Activated CD4-positive, alpha-beta T cell treated with anti-CD3 and anti-CD28 coated beads, Interleukin-2, Interleukin-4, amounts not matched to agents 100 ng/mL and 50 ng/mL, durations not matched to agents 16 hours and 8 hours (primary cell): ENCODE measurements at regions not wholly inside any gene's neighbourhood (a gene's known extent, or its start where the extent isn't known, plus 50 kb on each side); places are given as distances from the start of the nearest gene placed in this dataset.

ENCODE experiments used
- DNase-seq: peaks from one replicate; pipeline ENCODE4 v3.0.0-alpha.2; 2020; ENCODE audit warnings: low spot score

DNA sequence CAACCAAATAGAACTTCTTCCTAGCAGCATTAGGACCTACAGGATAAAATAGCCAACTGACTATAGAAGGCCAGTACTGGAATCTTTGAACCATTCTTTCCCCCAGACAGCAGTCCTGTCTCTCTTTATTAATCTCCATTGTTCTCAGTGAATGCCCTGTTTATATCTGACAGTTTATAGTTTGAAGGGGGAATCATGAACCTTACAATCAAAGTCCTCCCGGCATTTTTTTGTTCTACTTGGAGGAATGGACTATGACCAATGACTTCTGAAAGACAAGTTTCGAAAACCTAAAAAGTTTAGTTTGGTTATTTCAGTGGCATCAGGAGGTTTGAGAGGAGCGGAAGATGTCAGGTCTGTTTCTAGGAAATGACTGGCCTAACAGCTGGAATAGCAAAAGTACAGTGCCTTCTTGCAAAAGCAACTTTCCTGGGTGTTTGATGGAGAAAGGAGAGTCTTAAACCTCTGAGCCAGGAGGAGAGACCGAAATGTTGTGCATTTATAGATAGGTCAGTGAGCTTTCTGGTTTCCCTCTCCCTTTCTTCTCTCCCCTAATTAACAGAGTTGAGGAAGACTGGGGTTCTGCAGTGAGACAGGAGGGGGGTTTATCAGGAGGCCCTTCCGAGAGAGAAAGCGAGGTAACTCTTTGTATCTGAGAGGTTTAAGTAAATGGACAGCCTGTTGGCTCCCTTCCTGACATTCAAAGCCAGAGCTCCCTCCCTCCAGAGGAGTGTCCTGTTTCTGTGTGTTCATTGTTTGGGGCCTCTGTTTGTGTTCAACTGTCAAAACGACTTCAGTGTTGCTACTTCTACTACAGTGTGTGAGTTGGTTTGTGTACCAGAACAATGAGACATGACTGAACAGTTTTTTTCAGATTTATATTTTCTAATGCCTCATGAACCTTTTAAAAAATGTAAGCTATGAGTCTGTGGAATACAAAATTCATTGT lies 383.0 kb upstream of the RARB start:
- no peak for DNase-seq

DNA sequence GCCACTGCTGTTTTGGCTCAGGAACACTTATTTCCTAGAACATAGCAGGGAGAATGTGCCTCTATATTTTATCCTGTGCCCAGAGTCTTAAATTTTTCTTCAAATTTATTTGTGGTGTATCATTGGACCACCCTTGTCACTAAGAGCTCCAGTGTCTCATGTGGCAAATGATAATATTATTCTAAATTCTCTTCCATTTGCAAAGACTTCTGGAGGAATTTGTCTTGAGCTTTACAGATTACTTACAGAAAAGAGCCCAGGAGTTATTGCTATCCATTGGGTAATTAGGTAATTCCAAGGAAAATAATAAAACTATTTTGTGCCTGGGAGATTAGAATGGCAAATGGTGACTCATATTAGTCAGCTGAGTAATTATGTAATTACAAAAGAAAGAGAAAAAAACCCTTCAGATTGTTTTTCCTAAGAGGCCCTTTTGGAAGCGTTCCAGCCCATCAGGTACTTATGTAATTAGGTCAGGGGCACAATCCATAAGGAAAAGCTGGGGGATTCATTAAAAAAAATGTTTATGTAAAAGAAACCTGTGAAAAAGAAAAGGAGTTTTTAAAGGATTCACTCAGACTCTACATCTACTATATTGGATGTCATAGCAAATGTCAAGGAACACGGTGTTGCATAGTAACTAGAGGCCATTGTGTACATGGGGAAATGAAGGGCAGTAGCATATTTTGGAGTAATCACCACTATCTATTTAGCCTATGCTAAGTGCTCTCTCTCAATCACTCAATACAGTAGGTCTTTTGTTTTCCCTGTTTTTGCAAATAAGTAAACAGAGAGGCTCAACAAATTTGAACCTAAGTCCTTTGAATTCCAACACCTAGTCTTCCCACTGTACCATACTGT lies 380.9 kb upstream of the RARB start:
- no peak for DNase-seq

DNA sequence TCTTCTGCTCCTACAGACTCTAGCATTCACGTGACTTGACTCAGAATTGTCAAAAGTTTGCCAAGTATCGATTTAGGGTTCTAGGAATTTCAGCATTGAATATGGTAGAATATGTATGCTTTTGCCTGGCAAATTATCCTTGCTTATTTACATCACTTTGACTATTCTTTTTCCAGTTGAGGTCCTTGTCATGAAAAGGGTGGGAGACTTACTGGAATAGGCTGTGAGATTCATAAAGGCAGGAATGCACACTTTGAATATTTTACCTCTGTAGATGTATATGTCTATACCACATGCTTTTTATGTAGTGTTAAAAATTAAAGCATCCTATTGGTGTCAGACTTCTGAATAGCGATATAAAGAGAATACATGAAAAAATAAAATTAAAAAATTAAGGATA lies 378.8 kb upstream of the RARB start:
- no peak for DNase-seq

DNA sequence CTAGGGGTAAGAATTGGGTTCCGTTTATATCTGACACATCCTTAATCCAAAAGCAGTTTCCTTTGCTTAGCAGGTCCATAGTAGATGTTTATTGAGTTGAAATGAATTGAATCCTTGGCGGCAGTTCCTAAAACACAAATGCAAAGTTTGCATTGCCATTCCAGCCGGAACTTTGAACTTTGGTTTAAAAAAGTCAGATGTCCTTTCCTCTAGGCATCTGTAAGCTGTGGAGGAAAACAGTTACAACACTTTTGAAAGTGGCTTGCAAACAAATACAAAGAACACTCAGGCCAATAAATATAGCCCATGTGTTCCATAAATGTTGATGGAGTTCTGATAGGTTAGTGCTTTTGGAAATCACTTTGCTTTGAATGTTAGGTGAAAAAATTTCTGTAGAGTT lies 374.7 kb upstream of the RARB start:
- DNase-seq = no peak

DNA sequence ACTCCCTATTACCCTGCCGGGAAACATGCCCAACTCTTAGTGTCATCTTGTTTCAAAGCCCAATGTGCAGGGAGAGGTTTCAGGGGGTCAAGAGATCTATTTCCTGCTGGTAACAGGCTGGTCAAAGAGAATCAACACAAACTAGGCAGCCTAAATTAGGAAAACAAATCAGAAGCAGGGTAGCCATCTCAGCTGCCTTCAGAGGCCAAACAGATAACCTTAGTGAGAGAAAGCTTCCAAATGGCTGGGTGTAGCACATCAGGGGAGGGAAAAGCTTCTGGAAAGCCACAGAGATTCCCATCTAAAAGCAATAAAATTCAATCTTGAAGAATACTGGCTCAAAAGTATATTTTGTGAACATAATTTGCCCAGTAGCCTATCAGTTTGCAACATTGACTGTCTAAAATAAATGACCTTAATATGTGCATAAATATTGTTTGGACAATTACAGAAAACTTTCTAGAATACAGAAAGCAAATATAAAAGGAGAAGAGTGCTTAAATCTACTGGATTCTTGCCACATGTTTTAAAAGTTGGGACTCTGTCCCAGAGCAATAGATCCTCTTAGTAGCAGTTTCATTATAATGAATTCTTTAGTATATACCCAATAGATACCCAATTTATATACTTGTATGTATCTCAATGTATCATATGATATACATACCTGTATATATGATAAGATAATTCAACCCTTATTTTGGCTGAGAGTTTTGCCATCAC lies 371.9 kb upstream of the RARB start:
- no peak for DNase-seq

DNA sequence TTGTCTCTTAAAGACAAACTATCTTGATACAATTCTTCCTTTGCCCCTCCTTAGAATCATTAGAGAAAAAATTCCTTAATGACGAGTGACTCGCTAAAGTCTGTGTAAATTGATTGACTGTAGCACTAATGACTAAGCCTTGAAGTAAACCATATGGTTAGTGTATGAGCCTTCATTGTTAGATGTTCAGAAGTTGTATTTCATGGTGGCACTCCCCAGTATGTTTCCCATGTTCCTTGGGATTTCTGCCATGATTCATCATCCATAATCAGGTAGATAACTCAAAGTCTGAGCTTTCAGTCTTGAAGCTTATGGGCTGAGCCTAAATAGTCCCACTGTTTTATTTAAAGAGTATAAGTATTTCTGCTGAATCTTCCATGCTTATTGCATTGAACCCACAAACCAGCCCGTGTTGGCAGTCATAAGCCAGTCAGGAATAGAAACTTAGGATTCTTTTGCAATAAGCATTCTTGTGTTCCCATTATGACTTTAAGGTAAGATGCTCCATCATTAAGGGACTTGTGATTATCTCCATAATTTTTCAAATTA lies 371.2 kb upstream of the RARB start:
- DNase-seq = no peak

DNA sequence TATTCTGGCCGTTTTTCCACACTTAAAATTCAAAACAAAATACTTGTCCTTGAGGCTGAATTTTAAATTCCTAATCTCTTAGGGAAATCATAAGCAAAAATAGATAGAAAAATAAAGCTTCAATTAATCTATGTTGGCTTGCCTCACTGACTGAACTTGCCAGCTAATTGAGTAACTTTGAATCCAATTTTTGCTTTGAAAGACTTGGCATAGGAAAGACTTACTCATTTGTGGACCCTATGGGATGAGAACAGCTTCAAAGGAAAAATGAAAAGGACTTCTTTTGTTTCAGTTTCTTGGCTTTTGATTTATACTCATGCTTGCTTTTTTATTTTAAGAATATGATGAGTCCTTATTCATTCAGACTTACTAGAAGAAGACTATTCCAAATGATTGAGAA lies 370.7 kb upstream of the RARB start:
- DNase-seq = no peak

DNA sequence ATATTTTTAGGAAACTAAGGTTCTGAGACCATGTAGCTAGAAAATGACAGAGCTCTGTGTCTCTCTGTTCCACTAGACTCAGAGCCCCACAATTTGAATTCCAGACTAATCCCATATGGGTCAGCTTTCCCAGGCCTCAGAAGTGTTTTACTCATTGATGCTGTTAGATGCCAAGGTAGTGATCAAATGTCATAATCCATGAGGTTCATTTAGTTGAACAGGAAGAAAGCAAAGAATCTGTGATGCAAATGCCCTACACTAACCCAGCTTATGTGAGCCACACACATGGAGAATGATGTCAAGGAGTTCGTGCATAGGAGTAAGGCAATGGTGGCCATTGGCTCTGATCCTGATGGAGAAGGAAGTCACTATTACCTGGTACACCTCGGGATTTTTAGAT lies 363.4 kb upstream of the RARB start:
- no peak for DNase-seq

DNA sequence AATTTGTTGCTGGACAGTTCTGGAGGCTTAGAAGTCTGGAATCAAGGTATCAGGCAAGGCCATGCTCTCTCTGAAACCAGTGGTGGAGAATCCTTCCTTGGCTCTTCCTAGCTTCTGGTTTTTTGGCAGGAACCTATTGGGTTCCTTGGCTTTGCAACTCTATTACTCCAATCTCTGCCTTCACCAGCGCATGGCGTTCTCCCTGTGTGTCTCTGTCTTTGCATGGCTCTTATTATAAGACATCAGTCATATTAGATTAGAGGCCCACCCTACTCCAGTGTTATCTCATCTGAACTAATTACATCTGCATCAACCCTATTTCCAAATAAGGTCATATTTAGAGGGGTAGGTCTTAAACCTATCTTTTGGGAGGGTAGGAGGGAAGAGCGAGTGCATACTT lies 358.1 kb upstream of the RARB start:
- no peak for DNase-seq

DNA sequence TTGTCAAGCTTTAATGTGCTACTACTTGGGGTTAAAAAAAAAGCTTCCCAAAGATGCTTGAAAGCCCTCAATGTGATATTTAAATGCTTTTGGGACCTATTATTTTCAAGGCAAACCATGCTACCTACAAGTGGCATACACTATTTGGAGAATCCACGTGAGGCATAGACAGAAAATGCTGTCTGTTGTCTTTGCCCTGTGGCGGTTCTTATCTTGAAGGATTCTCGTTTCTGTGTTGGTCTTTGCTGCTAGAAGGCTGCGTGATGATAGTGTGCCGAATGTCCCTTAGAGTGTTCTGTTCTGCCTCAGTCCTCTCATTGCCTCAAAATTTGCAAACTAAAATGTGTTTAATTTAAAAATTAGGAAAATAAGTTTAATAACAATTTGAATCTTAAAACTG lies 356.2 kb upstream of the RARB start:
- no peak for DNase-seq

DNA sequence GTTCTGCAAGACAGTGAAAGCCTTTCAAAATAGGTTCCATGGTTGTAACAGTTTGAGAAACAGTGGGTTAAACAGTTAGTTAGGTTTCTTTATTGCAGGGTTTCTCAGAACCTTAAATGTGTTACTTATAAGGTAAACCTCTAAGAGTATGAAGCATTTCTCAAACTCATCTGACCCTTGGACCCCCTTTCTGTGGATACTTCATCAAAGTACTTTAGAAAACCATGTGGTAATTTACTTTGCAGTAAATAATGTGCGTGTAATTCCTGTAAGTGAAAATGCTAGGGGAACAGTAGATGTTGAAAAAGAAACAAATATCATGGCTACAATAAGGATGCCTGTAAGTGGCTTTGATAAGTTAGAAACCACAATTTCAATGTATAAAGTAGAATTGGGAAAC lies 354.6 kb upstream of the RARB start:
- DNase-seq = no peak

DNA sequence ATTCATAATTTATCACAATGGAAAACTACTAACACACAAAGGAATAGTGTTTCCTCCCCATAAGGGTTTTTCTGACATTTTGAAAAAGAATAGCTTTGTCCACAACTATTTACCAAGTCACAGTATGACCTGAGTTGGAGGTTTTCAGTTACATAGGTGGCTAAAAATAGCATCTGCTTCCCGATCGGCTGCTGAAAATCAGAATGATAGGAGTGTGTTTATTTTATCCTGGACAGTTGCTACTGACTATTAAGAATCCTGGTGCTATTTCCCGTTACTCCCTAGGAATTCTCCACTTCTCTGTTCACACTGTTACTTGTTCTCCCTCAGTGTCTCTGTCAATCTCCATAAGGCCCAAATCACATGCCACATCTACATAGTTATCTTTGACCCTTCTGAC lies 353.9 kb upstream of the RARB start:
- no peak for DNase-seq

DNA sequence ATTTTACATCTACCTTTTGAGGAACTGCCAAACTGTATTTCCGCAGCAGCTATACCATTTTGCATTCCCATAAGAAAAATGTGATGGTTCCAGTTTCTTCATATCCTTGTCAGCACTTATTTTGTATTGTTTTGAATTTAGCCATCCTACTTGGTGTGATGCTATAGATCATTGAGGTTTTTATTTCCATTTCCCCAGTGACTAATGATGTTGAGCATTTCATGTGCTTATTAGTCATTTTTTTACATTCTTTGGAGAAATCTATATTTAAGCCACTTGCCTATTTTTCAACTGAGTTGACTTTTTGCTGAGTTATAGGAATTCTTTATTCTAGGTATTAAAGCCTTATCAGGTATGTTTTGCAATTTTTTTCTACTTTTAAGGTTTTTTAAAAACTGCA lies 347.6 kb upstream of the RARB start:
- no peak for DNase-seq

DNA sequence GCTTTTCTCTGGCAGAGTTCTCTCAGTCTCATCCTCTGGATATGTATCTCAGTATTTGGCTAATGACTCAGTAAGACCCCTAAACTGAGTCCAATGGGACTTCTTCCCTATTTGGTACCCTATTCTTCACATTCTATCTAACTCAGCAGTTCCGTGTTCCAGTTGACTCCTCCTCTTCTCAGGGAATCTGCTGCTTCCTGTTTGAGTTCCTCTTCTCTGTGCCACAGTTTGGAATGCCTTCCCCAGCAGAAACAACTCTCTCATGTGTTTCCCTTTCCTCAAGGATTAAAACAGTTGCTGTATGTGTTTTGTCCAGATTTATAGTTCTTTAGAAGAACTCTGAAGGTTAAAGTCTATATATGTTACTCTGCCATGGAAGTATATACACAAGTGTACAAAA lies 344.0 kb upstream of the RARB start:
- no peak for DNase-seq

DNA sequence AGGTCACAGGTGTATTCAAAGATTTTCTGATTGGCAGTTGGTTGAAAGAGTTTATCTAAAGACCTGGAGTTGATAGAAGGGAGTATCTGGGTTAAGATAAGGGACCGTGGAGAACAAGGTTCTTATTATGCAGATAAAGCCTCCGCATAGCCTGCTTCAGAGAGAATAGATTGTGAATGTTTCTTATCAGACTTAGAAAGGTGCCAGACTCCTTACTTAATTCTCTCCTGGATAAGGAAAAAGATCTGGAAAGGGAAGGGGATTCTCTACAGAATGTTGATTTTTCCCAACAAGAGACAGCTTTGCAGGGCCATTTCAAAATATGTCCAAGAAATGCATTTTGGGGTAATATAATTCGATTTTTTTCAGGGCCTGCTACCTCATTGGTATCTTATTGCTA lies 341.3 kb upstream of the RARB start:
- no peak for DNase-seq

DNA sequence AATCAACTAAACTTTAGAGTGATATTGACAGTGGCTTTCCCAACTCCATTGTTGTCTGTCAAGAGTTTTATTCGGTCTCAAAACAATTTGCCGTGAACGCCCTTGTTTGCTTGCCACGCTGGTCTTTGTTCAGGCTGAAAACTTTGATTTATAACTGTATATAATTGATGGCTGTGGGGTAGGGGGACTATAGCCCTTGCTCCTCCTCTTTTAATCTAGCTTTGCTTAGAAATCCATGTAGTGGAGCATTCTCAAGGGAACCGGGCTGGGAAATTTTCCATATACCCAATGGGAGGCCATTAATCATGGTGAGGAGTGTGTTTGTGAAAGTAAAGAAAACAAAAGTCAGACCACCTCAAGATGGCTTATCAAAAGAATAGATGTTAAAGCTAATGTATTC lies 339.8 kb upstream of the RARB start:
- no peak for DNase-seq

DNA sequence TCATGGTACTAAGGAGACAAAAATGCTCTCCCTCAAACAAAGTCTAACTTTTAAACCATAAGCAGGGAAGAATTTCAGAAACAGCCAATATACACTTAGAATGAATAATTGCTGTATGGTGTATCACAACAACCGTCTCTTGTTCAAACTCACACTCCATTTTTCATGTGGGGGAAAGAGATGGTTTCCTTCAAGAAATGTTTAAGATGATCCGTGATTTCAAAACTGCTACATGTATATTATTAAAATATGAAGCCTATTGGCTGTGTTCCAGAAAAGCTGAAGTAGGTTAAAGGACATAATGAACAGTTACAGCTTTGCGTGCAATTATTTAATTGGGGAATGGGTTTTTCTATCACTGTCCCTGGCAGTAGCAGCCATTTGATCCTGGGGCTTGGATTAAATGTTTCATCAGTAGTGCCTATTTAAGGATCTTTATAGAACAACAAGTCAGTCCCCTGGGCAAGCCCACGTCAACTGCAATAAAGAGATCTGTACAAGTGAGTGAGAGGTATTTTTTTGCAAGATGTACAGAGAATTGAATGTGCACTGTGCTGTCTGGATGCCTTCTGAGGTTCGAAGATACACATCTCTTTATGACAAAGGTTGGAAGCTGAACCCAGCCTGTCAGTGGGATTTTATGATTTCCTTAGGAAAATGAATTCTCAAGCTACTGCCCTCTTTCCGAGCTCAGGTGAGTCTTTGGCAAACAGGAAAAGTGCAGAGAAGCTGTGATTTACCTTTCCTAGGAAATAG lies 337.2 kb upstream of the RARB start:
- DNase-seq = no peak

DNA sequence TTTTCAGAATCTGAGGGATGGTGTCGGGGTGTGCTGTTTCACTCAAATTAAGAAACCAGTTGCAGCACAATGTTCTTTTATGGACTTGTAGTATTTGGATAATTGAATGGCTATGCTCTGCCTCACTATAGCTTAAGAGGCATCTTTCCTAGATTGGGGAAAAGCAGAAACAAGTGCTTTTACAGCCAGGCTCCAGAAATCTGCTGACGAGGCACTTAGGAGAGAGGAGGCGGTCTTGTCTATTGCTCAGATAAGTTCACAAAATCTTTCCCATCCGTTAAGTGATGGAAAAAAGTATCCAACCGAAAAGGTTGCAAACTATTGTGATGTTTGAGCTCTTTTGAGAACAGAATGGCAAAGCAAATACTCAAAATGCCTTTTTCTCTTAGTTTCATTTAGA lies 336.1 kb upstream of the RARB start:
- no peak for DNase-seq

DNA sequence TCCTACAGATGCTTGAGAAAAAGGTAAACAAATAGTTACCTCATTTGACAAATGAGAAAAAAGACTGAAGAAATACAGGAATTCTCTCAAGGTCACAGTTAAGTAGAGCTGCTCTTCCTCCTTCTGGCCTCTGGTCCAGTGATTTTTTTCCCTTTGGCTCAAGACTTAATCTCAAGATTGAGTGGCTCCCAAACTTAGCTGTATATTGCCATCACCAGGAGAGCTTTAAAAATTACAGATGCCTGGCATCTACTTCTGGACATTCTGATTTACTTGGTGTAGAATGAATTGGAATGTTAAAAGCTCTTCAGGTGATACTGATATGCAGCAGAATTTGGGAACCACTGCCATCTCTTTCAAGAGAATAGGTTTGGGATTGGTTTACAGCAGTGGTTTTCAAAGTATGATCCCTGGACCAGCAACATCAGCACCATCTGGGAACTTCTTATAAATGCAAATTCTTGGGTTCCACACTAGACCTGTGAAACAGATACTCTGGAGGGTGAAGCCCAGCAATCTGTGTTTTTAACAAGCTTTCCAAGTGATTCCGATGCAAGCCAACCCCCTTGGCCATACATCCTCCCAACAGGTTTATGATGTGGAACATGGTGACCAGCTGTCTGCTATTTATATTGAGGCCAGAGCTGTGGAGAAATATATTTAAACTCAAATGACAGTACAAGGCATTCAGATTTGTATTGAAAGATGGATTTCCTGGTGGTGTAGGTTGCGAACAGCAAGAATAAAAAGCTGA lies 333.0 kb upstream of the RARB start:
- DNase-seq = no peak

DNA sequence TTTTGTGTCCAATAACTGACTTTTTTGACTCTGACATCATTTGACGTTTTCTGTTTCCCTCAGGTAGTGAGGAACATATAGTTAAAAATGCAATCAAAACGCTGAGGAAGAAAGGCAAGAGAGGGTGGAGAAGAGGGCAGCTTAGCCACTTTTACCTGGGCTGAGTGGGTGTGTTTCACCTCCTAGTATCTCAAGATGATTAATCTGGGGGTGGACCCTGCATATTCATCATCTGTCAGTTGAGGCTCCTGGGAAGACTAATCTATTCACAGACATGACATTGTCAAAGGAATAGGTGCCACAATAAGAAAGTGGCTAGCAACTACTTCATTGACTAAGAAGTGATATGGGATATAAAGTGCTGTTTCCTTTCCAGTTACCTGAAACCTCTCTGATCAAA lies 331.5 kb upstream of the RARB start:
- no peak for DNase-seq

DNA sequence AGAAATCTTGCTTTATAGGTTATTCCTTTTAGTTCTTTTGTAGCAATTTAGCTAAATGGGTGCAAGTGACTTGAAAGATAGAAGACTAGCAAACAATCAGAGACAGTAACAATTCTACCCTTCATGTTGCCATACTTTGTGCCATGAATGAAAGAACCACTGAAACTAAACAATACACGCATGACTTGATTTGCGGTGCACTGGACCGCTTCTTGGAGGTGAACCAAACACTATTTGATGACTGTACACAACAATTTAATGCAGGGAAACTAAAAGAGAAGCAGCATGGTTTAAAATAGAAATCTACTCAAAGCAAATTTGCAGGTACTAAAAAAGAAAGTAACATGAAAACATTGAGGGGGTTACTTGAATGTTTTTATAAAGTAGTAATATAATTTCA lies 331.0 kb upstream of the RARB start:
- no peak for DNase-seq
